Posterior vena cava (tissue), 2 donors: ENCODE measurements at regions not wholly inside any gene's neighbourhood (a gene's known extent, or its start where the extent isn't known, plus 50 kb on each side); places are given as distances from the start of the nearest gene placed in this dataset.
"Not testable (repeated sequence)": the region's sequence is repeated elsewhere in the genome, so short reads cannot be mapped to it uniquely, and the experiment has no call there.

Source experiments
- DNase-seq: peaks from one replicate; pipeline ENCODE4 v3.0.0-alpha.2; 2020; ENCODE audit warnings: low spot score
- intact Hi-C, 2 donors: fragments of 100-400 bp; cut with DNase I; formaldehyde crosslinking; loops; one replicate each; pipeline versions ENCODE4 v1.14.1 to v1.14.2; 2022 to 2023
- donor health status: DM: yes; HTN: yes; CAD: no.
- donor health status: DM: yes; HTN: yes; CAD: no.

DNA sequence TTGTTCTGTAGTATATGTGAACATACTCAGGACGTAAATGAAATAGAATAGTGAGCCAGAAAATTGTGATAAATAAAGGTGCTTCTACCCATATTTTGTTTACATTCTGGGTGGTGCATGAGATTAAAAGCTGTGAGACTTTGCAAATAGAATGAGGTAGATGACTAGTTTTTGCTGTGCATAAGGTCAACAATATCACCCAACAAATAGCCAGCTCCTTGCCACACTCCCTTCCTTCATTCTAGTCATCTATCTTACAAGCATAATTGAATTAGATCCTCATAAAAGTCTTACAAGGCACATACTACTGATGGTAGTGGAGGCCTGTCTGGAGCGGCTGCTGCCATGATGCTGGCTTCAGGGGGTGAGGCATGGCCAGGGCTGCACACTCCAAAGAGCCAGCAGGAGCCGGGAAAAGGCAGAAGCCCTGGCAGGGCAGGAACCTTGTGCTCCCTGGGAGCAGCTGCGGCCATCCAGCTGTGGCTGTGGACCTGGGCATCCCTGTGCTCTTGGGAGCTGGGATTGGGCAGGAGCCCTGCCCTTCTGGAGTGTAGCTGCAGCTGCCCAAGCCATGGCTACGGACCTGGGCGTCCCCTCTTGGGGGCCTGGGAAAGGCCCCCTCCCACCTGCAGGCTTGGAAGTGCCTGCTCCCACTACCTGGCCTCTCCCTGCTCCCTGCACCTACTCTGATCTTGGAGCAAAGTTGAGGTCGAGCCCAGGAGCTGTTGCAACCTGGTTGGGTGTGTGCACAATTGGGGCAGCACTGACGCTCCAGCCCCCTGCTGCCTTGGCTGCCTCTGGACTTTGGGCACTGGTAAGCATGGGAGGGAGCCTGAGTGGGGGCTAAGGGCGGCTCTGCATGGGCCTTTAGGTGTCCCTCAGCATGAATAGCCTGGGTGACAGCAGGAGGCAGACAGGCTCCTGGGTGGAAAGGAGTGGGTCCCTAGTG, 112.8 kb downstream of the DACT1 start:
- intact Hi-C loops: no loop called here
- no peak for DNase-seq

DNA sequence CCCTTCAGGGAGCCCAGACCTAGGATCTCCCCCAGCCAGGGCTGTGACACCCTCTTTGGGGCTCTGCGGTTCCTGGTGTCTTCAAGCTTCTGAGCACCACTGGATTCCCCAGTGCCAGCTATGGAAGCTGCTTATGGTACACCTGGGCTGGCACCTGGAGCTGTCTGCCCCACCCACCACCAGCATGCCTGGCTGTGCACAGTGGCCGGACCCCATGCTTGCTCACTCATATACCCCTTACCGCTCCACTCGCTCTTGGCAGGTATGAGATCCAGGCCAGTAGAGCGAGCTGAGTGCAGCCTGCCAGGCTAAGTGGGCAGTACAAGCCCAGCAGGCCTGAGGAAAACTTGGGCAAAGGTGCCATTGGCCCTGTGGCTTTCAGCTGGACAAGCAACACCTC, 114.0 kb downstream of the DACT1 start:
- intact Hi-C loops: no loop called here
- no peak for DNase-seq

DNA sequence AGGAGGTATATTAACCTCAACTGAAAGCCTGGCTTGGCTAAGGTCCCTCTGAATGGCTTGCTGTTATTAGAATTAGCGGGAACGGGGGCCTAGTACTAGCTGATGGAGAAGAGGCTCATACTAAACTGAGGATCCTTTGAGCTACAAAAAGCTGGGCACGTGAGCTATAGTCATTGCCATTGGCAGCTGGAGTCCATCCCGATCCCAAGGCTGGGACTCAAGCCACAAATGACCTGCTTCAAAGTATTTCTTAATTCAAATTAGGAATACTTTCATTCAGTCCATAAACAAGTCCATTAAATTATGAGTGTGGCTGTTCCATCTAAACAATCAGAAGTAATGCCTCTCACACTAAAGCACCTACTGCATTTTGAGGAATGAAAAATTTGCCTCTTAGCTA, 114.5 kb downstream of the DACT1 start:
- intact Hi-C loops: no loop called here
- DNase-seq: no peak

DNA sequence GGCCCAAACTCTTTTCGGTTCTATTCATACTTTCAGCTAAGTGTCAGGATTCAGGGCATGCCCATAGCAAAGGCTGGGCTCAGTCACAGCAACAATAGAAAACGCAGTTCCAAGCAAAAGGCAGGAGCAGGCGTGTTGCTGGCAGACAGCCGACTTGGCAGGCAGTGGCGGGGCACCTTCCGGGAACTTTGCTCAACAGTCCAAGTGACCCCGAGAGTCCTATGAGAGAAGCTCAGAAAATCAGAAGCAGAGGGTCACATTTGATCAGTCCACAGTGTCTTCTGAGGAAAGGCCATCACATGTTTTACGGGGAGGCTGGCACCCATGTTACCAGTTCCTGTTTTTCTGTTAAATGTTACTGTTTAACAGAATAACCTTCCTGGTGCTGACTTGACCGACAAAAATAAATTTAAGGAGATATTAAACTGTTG, 115.0 kb downstream of the DACT1 start:
- intact Hi-C loops: no loop called here
- DNase-seq: peak; percentile 94

DNA sequence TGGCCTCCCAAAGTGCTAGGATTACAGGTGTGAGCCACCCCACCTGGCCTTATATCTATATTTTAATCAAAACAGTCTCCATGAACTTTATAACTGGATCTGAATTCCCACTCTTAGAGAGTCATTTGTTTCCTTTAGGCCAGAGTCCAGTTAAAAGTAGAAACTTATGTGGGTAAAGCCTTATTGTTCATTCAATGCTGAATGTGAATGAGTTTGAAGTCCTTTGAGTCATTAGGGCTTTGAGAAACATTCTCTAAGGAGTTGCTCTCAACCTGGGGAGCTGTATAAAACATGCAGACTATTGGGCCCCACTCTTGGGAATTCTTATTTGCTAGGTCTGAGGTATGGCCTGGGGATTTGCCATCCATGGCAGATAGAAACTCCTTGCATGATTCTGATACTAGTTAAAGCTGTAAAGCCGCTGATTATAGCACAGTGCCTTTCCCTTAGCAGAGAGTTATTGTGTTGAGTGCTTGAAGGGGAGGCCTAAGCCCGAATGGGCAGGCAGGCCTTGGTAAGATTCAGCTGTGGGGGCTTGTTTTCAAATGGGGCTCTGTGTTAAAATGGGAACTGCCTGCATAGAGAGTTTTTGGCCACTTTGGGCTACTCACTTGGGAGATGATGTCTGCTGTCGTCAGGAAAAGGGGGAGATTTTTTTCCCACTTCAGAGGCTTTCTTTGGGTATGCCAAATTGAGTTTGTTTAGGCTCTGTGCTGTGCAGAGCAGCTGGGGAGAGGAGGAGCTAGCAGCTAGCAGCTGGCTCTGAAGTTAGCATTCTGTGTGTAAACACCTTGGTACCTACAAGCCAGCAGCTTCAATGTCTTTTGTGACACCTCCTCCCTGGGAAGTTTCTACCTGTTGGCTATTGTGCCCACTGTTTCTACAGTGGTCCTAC, 117.5 kb downstream of the DACT1 start:
- no peak for DNase-seq
- intact Hi-C loops: no loop called here

DNA sequence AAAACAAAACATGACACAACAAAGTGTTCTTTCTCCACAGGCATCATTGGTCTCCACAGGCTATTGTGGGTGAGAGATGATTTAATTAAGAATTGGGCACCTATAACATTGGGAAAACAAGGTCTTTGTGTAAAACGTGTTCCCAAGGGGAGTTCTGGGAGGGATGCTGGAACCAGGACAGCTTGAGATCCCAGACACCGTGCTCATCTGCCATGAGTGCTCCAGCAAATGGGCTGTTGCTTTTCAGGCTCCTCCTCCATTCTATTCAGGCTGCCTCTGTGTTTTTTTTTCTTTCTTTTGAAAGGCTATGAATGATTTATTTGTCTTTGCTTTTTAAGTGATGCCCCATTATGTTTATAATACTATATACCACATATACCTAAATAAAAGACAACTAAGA, 122.4 kb downstream of the DACT1 start:
- no peak for DNase-seq
- intact Hi-C loops: no loop called here

DNA sequence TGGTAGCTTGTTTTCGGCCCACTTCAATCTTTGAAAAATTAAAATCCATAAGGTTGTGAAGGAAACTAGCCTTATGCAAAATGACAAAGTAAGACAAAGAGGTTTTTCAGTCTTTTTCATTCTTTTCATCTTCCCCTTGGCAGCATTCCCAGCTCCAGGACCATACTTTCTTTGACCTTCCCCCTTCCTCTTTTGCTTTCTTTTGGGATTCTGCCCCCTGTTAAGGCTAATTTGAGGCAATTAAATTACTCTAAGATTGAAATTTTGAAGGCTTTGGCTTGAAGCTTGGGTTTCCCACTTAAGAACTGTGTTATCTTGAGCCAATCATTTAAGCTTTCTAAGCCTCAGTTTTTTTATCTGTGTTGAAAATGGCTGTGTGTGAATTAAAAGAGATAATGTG, 124.9 kb downstream of the DACT1 start:
- DNase-seq: no peak
- intact Hi-C loops: no loop called here

DNA sequence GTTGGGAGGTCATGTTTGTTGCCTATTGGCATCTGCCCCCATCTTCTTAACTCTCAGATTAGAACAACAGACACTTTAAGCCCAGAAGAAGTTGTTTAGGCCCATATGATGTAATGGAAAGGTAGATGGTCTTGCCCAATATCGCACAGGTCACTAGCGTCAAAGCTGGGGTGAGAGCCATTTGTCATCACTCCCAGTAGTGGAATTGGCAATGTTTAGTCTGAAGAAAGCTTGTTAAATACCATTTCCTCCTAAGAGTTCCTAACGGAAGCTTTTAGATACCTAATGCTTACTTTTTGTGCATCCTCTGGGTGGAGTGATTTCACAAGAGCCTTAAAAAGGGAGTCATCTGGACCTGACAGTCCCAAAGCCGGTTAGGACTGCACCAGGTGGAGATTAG, 125.4 kb downstream of the DACT1 start:
- intact Hi-C loops: no loop called here
- DNase-seq: no peak

DNA sequence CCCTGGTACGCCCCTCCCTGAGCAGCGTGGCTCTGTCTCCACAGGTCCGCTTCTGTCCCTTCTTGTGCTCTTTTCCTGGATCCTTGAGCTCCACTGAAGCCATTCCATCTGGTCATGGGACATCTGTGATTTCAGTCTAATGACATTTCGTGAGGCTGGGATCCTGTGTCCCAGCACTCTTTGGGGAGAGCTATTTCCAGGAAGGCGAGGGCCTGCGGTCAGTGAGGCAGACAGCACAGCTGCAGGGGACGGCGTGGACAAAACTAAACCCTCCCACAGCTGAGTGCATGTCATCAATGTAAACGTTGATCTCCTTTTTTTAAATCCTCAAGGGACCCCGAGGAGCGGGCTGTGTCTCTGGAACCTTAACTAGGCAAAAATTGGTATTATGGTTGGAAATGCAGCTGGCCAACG, 127.7 kb downstream of the DACT1 start:
- intact Hi-C loops: loop anchor here in 1 of 2 donors (2.0 kb wide), 1 partner anchor 51 kb away; no protein-coding TSS in a partner anchor

DNA sequence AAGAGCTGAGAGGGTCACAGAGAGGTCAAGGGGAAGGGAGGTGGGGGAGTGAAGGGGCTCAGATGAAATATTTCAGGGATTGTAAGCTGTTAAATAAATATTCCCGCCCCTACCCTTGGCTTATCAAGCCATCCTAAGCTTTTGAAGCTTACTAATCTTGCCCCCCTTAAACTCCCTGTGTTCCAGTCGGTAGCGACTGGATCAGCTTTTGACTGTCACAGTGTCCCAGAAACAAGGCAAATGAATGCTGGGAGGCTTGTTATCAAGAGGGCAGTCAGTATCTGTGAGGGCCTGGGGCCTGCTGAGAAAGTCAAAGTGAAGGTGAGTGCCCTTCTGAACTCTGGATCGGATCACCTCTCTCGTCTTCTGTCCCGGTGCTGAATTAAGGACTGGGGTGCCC, 128.1 kb downstream of the DACT1 start:
- intact Hi-C loops: loop anchor here in 1 of 2 donors (2.0 kb wide), 1 partner anchor 51 kb away; no protein-coding TSS in a partner anchor
- DNase-seq: no peak

More for the DNA sequence above, 127.7 kb downstream of the DACT1 start:
- DNase-seq: no peak

DNA sequence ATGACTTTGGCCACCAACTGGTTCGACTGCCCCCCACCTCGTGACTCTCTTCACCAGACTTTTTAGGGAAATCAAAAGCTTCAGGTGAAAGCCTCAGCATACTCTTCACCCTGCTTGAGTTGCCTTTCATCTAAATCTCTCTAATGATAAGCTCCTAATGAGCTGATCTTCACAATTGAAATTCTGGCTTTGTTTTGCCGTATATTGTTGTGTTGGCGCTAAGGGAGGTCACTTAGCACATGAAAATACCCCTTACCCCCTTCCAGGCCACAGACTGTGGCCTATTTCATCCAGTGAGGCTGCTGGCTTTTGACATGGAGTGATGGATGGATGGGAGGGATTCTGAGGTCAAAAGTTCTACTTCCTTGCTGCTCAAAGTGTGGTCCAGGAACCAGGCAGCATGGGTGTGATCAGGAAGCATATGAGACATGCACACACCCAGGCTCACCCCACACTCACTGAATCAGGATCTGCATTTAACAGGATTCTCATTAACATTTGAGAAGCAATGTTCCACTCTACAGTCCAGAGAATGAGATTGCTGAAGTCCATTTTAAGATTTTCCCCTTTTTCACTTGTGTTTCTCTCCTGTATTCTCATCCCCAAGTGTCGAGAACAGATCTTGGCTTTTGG, 131.4 kb downstream of the DACT1 start:
- intact Hi-C loops: no loop called here

DNA sequence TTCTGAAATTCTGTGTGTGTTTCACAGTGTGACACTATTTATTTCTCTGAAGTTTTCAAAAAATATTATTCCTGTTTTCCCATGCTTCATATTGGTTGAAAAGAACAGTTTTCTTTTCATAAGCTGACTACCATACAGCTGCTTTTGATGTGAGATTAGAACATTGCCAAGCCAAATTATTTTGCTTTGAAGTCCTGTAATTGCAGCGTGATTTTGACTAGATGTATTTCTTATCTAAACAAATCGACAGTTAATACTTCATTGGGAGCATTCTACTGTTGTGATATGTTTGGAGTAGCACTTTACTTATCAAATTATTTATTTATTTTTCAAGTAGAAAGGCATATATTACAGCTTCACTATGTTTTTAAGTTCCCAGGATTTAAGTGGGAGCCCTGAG, 132.0 kb downstream of the DACT1 start:
- DNase-seq: no peak
- intact Hi-C loops: no loop called here

More for the DNA sequence above, 131.4 kb downstream of the DACT1 start:
- DNase-seq: no peak

DNA sequence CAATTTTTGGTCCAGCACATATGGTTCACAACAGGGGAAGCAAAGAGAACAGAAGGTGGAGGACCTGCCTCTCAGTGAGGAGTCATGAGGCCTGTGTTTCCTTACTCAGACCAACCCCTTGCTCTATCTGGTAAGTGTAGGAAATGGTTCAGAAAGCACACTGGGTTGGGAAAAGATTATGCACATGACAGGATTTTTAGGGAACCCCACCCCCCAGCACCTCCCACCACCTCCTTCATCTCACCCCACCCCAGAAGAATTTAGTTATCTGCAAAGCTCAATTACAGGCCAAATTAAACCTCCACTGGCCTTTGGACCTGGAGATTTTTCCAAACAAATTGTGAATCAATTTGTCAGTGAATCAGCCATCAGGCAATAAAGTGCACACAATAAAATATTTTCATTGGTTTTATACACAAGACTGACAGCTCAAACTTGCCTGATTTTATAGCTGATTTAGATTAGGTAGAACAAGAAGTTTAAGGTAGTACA, 132.8 kb downstream of the DACT1 start:
- no peak for DNase-seq
- intact Hi-C loops: no loop called here

DNA sequence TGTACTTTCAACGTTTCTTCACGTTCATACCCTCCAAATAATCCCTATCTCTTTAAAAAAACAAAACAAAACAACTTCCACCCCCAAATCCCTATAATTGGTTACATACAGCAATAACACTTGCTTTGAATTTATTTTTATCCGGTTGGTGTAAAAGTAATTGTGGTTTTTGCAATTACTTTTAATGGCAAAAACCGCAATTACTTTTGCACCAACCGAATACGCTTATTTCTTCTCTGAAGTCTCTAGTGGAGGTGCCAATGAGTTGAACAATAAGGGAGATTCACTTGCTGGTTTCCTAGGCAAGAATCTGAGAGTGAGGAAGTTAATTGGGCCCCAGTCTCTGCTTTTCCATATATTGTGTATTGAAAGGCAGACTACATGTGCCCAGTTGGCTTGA, 133.3 kb downstream of the DACT1 start:
- no peak for DNase-seq
- intact Hi-C loops: no loop called here

DNA sequence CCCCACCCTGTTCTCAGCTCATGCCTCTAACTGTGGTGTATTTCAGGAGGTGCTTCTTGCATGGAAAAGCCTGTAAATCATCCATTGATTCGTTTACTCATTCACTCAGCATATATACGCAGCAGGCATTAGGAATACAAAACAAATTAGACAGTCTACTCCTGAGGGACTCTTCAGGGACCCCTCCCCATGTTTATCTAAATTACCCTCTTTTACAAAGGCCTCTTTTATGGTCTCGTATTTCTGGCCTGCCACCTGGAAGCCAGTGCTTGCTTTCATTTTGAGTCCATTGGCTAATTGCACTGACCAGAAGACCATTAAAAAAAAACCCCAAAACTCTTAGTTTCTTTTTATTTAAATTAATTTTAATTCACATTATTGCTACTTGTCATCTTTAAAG, 134.4 kb downstream of the DACT1 start:
- no peak for DNase-seq
- intact Hi-C loops: no loop called here

DNA sequence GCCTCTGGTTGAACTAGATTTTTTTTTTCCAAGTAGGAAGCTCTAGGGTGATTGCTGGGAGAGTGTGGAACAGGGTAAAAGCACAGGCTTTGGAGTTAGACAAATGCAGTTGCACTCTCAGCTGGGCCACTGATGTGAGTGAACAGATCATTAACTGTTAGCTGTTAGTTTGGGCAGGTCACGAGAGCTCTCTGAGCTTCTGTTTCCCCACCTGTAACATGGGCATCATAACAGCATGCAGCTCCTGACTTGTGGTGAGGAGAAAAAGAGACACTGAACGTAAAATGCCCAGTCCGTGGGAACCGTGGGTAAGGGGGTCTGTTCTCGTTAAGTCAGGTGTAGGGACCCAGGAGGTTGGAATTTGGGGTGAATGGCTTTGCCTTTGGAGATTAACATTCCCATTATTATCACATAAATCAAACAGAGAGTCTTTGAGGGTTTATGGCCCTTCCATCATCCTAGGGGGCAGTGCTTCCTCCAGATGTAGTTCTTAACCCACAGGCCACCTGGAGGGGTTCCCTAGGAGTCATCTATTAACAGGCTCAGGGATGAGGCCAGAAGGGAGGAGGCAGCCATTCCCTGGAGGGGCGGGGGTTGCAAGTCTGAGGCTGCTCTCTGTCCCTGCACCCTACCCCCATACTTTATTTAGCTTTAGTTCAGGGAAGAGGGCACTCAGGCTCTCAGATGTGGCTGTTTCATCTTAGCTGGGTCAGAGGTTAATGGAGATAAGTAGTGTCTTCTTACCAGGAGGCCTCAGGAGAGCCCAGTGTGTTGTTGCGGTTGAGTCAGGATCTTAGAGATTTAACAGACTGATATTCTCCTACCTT, 135.2 kb downstream of the DACT1 start:
- intact Hi-C loops: no loop called here
- DNase-seq: no peak

DNA sequence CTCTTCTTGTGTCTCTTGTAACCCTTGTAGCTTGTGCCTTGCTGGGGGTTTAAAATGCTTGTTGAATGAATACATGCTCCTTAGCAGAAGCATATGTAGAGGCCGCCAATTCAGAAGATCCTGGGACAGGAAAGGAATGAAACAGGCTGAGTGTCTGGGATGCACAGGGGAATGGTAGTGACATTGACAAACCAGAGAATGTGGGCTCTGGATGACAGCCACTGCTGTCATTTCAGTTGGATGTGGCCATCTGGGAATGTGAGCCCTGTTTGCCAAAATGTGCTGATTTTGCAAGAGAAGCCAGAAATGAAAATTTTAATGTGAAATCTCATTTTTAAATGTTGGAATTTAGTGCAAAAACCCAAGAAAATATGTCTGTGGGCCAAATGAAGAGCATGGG, 136.8 kb downstream of the DACT1 start:
- no peak for DNase-seq
- intact Hi-C loops: no loop called here

DNA sequence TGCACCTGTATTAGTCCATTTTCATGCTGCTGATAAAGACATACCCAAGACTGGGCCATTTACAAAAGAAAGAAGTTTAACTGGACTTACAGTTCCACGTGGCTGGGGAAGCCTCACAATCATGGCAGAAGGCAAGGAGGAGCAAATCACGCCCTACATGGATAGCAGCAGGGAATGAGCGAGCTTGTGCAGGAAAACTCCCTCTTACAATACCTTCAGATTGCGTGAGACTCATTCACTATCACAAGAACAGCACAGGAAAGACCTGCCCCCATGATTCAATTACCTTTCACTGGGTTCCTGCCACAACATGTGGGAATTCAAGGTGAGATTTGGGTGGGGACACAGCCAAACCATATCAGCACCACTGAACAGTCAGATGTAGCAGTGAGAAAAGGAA, 137.4 kb downstream of the DACT1 start:
- DNase-seq, intact Hi-C loops: not testable (repeated sequence)

DNA sequence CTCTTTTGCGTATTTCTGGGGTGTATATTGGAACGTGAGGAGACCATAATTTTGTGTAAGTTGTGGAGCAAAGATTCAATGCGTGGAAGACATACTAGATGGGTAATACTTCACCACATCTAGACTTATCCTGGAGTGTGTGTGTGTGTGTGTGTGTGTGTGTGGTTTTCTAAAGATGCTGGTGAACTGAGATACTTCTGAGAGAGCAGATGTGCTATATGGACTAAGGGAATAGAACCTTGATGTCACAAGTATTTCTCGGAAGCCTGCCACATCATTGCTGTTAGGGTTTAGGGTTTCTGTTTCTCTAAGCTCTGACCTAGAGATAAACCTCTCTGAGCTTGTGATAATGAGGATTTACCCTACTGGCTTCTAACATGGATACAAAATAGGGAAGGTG, 138.8 kb downstream of the DACT1 start:
- DNase-seq: no peak
- intact Hi-C loops: no loop called here
